NCI-H1105 (cell line): ENCODE measurements at regions not wholly inside any gene's neighbourhood (a gene's known extent, or its start where the extent isn't known, plus 50 kb on each side); places are given as distances from the start of the nearest gene placed in this dataset.

ENCODE experiments used
- DNase-seq: peaks from one replicate; lab custom pipeline; 2025; lab: John Stamatoyannopoulos, UW

GRCh38 chr2:64371727-64372126 is 82.2 kb upstream of the LGALSL start:
- no peak for DNase-seq

GRCh38 chr2:64374686-64375085 is 79.3 kb upstream of the LGALSL start:
- no peak for DNase-seq

- no peak for DNase-seq
These were observed 77.0 kb upstream of the LGALSL start for GRCh38 chr2:64376926-64377325.

GRCh38 chr2:64379186-64379585 is 74.8 kb upstream of the LGALSL start:
- no peak for DNase-seq

DNA sequence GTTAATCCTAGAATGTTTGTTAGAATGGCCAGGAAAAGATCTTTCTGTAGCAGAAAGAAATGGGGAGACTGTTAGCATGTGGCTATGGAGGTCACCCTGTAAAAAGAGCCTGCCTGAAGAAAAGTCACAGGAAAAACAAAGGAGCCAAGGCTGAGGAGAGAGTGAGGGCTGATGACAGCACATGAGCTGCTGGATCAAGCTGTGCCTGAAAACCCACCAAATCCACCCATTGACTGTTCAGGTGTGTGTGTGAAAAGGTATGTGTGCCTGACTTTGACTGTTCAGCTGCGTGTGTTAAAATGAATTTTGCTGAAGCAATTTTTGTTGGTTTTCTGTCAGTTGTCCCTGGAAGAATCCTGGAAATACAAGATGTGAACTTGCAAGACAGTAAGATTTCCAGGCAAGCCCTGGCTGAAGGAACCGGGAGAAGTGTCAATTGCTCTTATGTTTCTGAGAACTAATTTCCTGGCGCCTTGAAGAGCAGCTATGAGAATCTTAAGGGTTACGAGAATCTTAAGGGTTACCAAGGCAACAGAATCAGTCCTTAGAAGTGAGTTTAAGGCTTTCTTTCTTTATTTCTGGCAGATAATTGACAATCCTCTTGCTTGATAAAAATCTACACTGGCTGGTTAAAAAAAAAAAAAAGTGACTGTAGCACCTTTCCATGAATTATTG is 73.0 kb upstream of the LGALSL start:
- no peak for DNase-seq

GRCh38 chr2:64383016-64383591 is 70.9 kb upstream of the LGALSL start:
- DNase-seq: no peak

DNA sequence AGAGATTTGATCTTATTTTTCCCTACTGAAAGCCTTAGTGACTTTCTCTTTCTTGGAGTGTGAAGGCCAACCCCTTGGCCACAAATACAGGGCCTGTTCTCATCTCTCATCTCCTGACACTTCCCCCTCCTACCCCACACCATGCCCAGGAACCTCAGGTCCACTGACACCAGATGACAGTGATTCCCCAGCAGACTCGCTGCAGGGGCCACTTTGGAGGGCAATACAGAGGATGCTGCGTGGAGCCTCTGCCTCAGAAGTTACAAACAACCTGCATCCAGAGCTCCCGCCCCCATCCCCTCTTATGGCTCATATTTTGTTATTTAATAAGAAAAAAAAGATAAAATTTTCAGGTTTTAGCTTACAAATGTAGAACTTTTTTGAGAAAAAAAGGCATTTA is 70.1 kb upstream of the LGALSL start:
- DNase-seq: no peak

GRCh38 chr2:64386676-64387075 is 67.3 kb upstream of the LGALSL start:
- DNase-seq: no peak

- DNase-seq: no peak
These were observed 63.4 kb upstream of the LGALSL start for GRCh38 chr2:64390586-64390985.

DNA sequence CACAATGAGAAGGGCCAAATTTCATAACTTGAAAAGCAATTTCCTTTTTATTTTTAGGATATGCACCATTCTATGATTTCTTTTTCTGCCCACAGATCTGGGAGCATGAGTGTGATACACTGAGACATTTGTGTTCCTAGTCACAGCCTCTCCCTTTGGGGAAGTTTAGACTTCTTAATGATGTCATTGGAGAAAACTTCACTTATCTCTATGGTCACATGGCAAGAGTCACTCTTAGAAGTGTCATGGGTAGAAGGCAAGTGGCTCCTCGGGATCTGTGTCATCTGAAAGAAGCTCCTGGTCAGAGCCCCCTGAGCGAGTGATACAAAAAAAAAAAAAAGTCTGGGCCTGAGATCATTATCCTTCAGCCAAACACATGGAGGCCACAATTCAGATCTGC is 62.5 kb upstream of the LGALSL start:
- DNase-seq: no peak

- DNase-seq: no peak
These were observed 62.0 kb upstream of the LGALSL start for GRCh38 chr2:64391940-64392339.

DNA sequence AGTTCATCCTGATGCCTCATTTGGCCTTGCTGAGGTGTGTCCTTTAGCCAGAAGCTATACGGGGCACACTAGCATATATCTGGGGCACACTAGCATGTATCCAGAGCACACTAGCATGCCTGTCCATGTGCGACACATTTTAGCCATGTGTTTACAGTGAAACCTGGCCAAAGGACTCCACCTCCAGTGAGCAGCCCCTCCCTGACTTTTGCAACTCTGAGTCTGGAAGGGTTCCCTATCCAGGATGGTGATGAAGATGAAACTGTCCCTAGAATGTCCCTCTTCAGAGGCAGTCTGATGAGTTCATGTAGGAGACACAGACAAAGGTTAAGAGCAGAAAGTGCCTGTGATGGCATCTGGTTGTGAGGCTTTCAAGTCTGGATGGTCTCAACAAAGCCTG is 61.4 kb upstream of the LGALSL start:
- DNase-seq: no peak

DNA sequence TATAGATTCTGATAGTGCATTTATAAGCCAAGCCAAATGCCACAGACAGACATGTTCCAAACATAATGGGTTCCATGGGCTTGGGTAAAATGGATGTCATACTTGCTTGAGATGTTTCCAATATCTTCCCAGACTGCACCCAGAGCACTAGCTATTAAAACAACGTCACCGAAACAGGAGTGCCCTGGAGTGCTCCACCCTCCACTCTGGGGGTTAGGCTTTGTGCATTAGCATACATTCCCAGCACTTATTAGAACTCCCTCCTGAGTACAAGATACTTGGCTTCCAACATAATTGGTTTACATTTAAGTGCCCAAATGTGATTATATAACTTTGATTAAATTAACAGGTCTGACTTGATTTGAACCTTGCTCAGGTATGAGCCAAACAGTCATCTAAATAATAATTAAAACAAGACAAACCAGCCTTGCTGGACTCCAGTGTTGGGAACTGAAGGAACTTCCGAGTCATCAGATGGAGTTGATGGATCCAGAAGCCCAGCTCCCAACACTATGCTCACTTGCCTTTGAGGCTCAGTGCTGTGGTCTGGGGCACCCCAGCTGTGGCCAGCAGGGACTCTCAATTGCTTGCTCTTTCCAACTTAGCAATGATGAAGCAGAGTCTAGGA is 60.5 kb upstream of the LGALSL start:
- DNase-seq: no peak

GRCh38 chr2:64394153-64394552 is 59.8 kb upstream of the LGALSL start:
- no peak for DNase-seq

- no peak for DNase-seq
These were observed 58.0 kb upstream of the LGALSL start for GRCh38 chr2:64396001-64396400.

DNA sequence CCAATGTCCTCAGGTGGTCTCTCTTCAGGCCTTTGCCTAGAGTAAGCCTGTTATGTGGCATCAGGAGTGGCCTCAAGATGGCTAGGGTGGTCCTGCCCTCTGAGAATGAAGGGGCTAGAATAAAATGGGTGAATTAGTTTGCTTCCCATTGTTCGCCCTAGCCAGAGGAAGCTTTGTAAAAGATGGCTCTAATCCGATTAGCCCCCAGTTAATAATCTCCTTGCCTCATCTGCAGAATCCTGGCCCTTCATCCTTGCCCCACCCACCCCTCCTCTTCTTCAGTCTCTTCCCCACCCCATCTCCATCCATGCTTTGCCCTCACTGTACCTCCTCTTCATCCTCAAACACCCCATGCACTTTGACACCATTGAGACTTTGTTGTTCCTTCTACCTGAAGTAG is 57.4 kb upstream of the LGALSL start:
- DNase-seq: no peak

GRCh38 chr2:64398516-64399129 is 55.3 kb upstream of the LGALSL start:
- no peak for DNase-seq

DNA sequence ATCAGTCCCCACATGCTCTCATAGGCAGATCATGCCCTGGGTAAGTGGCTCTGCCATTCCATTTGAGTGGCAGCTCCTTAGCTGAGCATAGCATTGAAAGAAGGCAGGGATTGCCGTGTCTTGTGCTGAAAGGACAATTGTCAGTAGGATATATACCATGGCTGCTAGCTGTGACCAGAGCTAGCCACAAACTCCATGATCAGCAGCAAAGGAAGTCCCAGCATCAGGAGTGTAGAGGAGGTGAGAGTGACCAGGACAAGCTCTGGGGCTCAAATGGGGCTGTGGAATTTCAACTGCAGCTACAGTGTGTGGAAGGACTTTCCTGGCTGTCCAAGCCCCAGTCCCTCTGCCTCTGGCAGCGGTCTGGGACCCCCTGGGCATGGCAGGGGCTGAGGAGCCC is 54.4 kb upstream of the LGALSL start:
- no peak for DNase-seq

DNA sequence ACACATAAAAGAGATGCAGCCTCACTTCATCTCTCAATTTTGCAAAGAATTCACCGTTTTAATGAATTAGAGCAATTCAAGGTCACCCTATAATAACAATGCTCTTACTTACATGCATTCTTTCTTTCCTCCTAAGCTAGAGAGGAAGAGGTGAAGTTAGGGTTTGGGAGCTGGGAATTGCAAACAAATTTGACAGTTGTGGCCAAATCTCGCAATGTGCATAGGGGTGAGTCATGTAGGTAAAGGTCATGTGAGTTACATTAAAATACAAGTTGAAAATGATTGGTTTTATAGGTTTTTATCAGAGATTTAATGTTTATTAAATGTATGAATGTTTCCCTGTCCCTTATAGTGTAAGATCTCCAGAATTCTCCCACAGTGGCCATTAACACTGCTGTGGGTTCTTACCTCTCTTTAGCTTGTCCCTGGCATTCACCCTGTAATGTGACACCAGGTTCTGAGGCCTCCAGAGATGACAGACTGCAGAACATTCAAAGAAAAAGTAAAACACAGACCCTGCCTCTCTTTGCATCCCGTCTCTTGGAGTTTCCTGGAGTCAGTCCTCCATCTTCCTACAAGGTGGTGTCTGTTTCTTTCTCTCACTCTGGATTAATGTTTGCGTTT is 53.7 kb upstream of the LGALSL start:
- DNase-seq: no peak

DNA sequence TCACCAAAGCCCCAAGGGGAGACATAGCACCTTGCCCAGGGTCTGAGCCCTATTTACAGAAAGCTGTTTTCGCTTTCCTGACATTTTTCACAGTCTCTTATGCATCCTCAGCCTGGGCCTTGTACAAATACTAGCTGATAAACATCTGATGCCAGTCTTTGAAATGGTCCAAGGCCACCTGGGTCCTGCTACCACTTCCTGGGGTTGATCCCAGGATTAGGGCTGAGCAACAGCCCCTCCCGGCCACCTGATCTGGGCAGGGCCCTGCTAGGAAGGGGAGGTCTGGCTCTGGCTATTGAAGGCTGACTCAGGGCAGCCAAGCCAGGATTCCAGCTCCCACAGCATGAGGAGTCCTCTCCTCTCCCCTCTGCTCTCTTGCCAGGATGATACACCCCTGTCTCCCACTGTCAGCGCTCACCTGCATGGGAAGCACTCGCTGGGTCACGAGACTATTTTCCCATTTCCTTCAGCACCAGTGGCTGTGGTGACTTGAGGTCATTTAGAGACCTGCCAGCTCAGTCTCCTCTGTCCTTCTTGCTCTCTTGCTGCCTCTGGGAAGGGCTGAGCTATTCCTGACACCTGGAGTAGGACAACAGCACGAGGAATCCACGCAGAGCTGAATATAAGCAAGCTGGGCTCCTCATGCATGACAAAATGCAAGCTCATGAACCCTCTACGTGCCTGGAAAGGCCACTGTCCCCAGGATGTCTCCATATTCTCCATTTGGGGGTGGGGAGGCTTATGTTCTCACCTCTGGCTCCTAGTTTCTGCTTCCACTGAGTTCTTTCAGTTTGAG is 53.0 kb upstream of the LGALSL start:
- DNase-seq: no peak

- peak; percentile 27 for DNase-seq
These were observed 52.5 kb upstream of the LGALSL start for GRCh38 chr2:64401529-64401880.

- no peak for DNase-seq
These were observed 51.1 kb upstream of the LGALSL start for GRCh38 chr2:64402876-64403275.
